ENCODE measurements at regions not wholly inside any gene's neighbourhood (a gene's known extent, or its start where the extent isn't known, plus 50 kb on each side); places are given as distances from the start of the nearest gene placed in this dataset.

DNA sequence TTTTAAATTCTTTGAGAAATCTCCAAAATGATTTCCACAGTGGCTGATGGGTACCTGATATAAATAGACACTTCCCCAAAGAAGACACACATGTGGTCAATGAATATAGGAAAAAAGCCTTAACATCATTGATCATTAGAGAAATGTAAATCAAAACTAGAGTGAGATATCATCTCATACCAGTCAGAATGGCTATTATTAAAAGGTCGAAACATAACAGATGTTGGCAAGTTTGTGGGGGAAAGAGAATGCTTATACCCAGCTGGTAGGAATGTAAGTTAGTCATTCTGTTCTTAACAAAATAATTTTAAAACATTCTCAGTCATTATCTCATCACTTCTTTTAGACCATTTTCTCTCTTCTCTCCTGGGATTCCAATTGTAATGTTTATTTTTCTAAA, 1666.0 kb upstream of the ACO1 start (continued):
- TF ChIP-seq, protein P1, sequence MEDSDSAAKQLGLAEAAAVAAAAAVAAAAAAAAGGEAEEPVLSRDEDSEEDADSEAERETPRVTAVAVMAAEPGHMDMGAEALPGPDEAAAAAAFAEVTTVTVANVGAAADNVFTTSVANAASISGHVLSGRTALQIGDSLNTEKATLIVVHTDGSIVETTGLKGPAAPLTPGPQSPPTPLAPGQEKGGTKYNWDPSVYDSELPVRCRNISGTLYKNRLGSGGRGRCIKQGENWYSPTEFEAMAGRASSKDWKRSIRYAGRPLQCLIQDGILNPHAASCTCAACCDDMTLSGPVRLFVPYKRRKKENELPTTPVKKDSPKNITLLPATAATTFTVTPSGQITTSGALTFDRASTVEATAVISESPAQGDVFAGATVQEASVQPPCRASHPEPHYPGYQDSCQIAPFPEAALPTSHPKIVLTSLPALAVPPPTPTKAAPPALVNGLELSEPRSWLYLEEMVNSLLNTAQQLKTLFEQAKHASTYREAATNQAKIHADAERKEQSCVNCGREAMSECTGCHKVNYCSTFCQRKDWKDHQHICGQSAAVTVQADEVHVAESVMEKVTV (CRISPR knock-in tag; IDR thresholded peaks at IDR 0.05): no peak
- TF ChIP-seq SP2 (IDR thresholded peaks at IDR 0.05; ENCODE audit: extremely low read depth, low read depth, low read length, poor library complexity, severe bottlenecking): no peak
- TF ChIP-seq, protein P2, sequence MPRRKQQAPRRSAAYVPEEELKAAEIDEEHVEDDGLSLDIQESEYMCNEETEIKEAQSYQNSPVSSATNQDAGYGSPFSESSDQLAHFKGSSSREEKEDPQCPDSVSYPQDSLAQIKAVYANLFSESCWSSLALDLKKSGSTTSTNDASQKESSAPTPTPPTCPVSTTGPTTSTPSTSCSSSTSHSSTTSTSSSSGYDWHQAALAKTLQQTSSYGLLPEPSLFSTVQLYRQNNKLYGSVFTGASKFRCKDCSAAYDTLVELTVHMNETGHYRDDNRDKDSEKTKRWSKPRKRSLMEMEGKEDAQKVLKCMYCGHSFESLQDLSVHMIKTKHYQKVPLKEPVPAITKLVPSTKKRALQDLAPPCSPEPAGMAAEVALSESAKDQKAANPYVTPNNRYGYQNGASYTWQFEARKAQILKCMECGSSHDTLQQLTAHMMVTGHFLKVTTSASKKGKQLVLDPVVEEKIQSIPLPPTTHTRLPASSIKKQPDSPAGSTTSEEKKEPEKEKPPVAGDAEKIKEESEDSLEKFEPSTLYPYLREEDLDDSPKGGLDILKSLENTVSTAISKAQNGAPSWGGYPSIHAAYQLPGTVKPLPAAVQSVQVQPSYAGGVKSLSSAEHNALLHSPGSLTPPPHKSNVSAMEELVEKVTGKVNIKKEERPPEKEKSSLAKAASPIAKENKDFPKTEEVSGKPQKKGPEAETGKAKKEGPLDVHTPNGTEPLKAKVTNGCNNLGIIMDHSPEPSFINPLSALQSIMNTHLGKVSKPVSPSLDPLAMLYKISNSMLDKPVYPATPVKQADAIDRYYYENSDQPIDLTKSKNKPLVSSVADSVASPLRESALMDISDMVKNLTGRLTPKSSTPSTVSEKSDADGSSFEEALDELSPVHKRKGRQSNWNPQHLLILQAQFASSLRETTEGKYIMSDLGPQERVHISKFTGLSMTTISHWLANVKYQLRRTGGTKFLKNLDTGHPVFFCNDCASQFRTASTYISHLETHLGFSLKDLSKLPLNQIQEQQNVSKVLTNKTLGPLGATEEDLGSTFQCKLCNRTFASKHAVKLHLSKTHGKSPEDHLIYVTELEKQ (CRISPR knock-in tag; IDR thresholded peaks at IDR 0.05): no peak
- TF ChIP-seq, protein P3, sequence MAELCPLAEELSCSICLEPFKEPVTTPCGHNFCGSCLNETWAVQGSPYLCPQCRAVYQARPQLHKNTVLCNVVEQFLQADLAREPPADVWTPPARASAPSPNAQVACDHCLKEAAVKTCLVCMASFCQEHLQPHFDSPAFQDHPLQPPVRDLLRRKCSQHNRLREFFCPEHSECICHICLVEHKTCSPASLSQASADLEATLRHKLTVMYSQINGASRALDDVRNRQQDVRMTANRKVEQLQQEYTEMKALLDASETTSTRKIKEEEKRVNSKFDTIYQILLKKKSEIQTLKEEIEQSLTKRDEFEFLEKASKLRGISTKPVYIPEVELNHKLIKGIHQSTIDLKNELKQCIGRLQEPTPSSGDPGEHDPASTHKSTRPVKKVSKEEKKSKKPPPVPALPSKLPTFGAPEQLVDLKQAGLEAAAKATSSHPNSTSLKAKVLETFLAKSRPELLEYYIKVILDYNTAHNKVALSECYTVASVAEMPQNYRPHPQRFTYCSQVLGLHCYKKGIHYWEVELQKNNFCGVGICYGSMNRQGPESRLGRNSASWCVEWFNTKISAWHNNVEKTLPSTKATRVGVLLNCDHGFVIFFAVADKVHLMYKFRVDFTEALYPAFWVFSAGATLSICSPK (IDR thresholded peaks at IDR 0.05; ENCODE audit: borderline replicate concordance): no peak
- TF ChIP-seq IFI16 (CRISPR knock-in tag; IDR thresholded peaks at IDR 0.05): no peak
- no peak for TF ChIP-seq BHLHE40 (IDR thresholded peaks at IDR 0.05; ENCODE audit: low read length)
- TF ChIP-seq ZFPM2 (CRISPR knock-in tag; IDR thresholded peaks at IDR 0.05): no peak
- TF ChIP-seq ZNF253 (CRISPR knock-in tag; conservative IDR thresholded peaks at IDR 0.05): no peak
- TF ChIP-seq HDGF (IDR thresholded peaks at IDR 0.05): no peak
- TF ChIP-seq, protein P4, sequence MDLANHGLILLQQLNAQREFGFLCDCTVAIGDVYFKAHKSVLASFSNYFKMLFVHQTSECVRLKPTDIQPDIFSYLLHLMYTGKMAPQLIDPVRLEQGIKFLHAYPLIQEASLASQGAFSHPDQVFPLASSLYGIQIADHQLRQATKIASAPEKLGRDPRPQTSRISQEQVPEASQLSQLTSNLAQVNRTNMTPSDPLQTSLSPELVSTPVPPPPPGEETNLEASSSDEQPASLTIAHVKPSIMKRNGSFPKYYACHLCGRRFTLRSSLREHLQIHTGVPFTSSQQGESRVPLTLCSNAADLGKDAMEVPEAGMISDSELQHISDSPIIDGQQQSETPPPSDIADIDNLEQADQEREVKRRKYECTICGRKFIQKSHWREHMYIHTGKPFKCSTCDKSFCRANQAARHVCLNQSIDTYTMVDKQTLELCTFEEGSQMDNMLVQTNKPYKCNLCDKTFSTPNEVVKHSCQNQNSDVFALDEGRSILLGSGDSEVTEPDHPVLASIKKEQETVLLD (IDR thresholded peaks at IDR 0.05): no peak
- no peak for TF ChIP-seq ZFX (CRISPR knock-in tag; IDR thresholded peaks at IDR 0.05)

Measured in K562 (cell line).